HG02981 (cell line): ENCODE measurements at regions not wholly inside any gene's neighbourhood (a gene's known extent, or its start where the extent isn't known, plus 50 kb on each side); places are given as distances from the start of the nearest gene placed in this dataset.
"Not testable (repeated sequence)": the region's sequence is repeated elsewhere in the genome, so short reads cannot be mapped to it uniquely, and the experiment has no call there.

ENCODE experiments used
- ATAC-seq: cut with Tn5 transposase; IDR thresholded peaks from one replicate; pipeline ENCODE4 v1.9.1; 2021; ENCODE audit warnings: mild to moderate bottlenecking, moderate library complexity; ENCODE audit not compliant: unreplicated experiment

DNA sequence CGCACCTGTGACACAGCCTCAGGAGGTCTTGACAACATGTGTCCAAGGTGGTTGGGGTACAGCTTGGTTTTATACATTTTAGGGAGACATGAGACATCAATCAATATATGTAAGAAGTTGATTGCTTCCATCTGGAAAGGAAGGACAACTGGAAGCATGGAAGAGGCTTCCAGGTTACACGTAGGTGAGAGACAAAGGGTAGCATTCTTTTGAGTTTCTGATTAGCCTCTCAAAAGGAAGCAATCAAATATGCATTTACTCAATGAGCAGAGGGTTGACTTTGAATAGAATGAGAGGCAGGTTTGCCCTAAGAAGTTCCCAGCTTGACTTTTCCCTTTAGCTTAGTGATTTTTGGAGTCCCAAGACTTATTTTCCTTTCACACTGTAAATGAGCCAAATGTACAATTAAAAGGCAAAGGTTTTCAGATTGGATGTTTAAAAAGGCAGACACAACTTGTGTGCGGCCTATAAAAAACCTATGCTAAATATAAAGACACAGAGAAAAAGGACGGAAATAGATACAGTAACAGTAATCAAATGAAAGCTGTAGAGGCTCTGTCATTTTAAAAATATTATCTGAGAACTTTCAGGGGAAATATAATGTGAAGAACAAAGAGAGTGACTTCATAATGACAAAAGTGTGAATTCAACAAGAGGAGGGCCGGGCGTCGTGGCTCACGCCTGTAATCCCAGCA, 65.7 kb upstream of the LANCL2 start:
- no peak for ATAC-seq

DNA sequence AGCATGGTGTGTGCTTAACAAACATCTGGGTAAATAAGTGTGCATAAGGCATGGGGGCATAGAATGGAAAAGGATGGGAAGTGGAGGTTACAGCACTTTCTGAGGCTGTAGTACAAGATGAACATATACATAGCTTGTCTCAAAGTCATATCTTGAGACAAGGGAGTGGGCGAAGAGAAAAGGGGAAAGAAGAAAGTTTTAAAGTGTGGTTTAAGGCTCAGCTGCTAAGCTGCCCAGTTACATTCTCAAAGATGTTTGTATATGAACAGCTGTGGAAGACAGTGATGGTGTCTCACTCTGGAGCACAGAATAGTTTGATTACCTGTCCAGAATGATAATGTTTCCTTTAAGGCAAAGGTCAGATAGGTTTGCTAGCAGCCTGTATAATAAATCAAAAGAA, 61.9 kb upstream of the LANCL2 start:
- no peak for ATAC-seq

DNA sequence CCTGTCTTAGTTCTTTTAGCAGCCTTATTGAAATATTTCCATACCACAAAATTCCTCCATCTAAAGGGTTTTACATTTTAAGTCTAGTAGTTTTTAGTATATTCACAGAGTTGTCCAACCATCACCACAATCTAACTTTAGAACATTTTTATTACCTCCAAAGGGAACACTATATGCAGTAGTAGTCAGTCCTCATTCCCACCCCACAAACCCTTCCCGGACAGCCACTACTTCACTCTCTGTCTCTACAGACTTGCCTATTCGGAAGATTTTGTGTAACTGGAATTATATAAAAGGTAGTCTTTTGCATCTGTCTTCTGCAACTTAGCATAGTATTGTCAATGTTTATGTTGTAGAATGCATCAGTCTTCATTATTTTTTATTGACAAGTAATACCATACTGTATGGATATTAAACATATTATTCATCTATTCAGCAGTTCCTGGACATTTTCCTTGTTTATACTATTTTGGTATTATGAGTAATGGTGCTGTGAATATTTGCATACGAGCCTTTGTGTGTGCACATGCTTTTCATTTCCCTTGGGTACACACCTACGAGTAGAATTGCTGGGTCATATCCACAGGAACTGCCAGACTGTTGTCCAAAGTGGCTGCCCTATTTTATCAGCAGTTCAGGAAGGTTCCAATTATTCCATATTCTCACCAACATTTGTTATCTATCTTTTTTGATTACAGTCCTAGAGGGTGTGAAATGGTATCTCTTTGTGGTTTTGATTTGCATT, 60.9 kb upstream of the LANCL2 start:
- no peak for ATAC-seq

DNA sequence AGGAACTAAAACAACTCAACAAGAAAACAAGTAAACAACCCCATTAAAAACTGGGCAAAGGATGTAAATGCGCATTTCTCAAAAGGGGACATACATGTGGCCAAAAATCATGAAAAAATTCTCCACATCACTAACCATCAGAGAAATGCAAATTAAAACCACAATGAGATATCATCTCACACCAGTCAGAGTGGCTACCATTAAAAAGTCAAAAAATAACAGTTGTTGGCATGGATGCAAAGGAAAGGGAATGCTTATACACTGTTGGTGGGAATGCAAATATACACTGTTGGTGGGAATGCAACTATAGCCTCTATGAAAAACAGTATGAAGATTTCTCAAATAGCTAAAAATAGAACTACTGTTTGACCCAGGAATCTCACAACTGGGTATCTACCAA, 60.0 kb upstream of the LANCL2 start:
- no peak for ATAC-seq

DNA sequence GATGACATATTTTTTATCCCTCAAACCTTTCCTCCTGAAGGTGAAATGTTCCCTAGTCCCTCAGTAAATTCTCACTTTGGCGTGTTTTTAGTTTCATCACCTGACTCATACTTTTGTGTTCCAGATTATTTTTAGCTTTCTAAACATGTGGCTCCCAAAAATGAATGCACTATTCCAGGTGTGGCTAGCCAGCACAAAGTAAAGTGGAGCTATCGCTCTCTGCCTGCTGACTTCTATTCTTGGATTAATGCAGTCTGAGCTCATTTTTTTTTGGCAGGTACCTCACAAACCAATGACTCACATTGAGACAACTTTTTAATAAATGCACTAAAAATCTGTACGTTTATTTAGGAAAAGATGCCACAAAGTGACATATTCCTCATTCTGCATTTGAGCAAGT, 58.8 kb upstream of the LANCL2 start:
- no peak for ATAC-seq

DNA sequence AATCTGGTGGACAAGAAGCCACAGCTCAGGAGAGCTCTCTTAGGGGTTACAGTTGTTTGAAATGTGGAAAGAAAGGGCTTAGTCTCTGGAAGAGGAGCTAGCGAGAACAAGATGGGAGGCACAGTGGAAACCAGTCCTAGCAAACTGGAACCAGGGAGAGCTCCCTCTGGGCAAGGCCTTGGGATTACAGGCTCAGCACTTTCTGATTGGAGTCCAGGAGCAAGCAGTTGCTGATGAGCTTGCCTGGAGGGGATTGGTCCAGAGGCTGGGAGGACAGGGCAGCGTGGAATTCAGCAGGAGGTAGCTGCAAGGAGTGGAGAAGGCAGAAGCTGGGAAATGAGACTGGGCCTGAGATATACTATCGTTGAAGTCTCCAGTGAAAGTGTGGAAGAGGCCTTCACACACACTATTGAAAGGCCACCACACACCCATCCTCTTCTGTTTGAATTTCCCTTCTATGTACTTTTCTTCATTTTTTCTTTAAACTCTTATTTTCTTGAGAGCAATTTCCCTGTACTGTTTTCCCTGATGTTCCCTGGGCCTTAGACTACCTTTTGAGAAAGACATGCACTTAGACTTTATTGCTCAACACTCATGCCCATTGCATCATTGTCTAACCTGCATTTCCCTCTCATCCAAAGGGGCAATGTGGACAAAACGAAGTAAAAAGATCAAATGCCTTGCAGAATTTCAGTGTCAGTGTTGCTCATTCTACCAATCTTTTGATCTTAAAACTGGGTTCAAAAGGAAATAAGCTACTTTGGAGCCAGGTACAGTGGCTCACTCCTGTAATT, 57.8 kb upstream of the LANCL2 start:
- ATAC-seq: no peak

DNA sequence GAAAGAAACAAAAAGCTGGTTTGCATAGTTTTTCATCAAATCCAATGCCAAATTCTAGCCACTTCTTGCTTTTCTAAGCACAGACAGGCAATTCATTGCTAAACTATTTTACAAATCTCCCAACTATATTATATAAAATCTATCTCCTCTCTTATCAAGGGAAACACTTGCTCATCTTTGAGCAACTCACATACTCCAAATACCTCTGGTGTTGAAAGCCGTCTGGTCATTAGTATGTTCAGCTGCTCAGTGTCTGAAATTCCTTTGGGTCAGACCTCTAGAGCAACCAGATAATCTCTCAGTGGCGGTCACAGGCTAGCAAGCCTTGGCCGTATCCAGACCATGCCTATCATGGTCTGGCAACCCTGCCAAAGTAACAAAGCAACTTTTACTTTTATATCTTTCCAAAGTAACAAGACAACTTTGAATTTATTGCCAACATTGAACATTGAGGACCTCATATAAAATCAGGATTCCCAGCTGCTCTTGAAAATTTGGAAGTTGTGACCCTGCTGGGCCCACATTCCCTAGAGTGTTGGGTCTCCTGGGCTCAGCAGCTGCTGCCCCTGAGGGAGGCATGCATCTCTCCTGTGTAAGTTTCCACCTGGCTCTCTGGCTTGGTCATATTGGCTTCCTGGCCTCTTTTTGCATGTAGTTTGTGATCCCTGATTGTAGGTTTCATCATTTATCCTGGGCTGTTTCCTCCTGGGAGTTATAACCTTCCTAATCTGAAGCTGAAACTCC, 56.8 kb upstream of the LANCL2 start:
- no peak for ATAC-seq

DNA sequence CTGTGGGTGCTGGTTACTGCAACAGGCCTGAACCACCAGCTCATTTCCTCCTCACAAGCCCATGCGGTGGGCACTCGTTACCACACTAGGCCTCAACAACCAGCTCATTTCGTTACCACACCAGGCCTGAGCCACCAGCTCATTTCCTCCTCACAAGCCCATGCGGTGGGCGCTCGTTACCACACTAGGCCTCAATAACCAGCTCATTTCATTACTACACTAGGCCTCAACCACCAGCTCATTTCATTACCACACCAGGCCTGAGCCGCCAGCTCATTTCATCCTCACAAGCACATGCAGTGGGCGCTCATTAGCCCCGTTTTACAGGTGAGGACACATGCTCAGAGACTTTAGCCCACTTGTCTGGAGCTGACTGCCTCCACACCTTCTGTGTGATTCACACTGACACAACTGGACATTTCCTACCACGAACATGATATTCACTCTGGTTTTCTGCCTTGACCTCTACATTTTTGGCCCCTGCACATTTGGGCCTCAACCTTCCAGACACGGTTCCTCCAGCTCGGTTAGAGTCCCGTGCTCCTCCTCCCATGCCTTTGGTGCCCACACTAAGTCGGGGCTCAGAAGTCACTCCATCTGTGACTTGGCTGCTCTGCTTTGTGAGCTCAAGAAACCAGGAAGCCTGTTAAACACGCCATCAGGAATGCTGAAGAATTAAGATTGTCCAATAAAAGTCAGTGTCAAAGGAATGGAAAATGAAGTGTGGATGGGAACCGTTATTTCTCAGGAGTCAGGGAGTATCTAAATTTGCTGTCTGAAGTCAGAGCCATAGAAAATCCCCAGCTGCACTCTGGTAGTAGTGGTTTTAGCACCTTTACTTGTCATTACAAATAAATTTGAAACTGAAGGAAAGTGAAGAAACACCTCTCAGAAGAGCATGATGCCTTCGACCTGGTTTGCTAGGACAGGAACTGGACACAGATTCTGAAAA, 55.8 kb upstream of the LANCL2 start:
- peak; percentile 94 for ATAC-seq

DNA sequence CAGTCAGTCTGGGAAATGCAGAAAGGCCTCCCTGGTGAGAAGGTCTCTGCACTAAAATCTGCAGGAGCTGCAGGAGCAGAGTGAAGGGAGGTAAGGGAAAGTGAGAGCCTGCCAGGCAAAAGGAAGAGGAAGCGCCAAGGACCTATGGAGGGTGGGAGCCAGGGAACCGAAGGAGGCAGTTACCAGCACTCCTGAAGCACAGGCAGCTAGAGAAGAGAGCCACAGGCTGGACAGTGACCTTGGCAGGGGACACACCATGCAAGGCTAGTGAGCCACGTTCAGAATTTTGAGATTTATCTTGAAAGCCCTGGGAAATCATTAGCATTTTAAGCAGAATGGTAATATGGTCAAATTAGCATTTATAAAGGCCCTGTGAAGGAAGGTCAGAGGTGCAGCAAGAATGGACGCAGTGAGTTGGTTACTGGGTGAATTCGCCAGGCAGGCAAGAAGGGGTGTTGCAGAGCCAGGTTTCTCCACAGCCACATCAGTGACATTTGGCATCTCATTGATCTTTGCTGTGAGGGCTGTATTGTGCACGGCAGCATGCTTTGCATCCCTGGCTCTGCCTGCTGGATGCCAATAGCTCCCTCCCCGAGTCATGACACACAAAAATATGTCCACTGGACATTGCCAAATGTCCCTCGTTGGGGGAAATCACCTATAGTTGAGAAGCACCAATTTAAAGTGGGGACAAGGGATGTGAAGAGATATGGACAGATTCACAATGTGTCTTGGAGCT, 54.7 kb upstream of the LANCL2 start:
- ATAC-seq: no peak

DNA sequence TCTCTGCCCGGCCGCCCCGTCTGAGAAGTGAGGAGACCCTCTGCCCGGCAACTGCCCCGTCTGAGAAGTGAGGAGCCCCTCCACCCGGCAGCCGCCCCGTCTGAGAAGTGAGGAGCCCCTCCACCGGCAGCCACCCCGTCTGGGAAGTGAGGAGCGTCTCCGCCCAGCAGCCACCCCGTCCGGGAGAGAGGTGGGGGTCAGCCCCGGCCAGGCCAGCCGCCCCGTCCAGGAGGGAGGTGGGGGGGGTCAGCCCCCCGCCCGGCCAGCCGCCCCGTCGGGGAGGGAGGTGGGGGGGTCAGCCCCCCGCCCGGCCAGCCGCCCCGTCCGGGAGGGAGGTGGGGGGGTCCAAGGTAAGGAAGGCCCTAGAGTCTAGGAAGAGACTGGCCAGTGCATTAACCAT, 53.2 kb upstream of the LANCL2 start:
- not testable (repeated sequence) for ATAC-seq

DNA sequence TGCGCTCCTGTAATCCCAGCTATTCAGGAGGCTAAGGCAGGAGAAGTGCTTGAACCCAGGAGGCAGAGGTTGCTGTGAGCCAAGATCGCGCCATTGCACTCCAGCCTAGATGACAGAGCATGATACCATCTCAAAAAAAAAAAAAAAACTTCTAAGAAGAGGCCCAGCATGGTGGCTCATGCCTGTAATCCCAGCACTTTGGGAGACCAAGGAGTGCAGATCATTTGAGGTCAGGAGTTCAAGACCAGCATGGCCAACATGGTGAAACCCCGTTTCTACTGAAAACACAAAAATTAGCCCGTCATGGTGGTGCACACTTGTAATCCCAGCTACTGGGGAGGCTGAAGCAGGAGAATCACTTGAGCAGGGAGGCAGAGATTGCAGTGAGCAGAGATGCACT, 51.5 kb upstream of the LANCL2 start:
- not testable (repeated sequence) for ATAC-seq

DNA sequence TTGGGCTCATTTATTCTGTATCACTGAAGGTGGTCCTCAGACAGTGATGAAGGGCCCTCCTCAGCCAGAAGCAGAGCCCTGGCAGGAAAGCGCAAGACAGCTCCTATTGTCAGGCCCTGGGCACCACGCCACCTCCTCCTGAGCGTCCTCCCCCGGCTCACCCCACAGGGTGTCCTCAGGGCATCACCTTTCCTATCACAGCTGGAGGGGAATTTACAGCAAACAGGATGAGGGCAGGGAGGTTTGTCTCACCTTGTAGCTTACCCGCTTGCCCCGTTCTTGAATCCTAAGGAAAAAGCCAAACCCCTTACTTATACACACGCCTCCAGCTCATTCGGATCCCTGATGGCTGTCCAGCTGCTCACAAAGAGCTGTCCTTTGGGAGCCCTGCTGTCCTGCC, 50.2 kb upstream of the LANCL2 start:
- no peak for ATAC-seq
